BE2C (cell line): ENCODE measurements at regions not wholly inside any gene's neighbourhood (a gene's known extent, or its start where the extent isn't known, plus 50 kb on each side); places are given as distances from the start of the nearest gene placed in this dataset.

Source experiments
- DNase-seq: peaks from one replicate; pipeline ENCODE4 v3.0.0-alpha.2; 2020
- H3K27me3 ChIP-seq: fragments of 250-450 bp; sonication (Bioruptor Pico); 2 replicates; pipeline ENCODE4 v1.5.1; 2020; ENCODE audit warnings: mild to moderate bottlenecking
- H3K36me3 ChIP-seq: fragments of 250-450 bp; sonication (Bioruptor Pico); 2 replicates; pipeline ENCODE4 v1.5.1; 2020; ENCODE audit warnings: mild to moderate bottlenecking
- H3K4me1 ChIP-seq: fragments of 250-450 bp; sonication (Bioruptor Pico); 2 replicates; pipeline ENCODE4 v1.5.1; 2020
- H3K4me3 ChIP-seq: 2 replicates; pipeline ENCODE4 v1.5.1; 2011; ENCODE audit warnings: low read depth, low read length
- H3K9me3 ChIP-seq: fragments of 250-450 bp; sonication (Bioruptor Pico); 2 replicates; pipeline ENCODE4 v1.5.1; 2020
- CTCF ChIP-seq: IDR thresholded peaks from 2 replicates; pipeline ENCODE4 v1.5.1; 2012; ENCODE audit warnings: mild to moderate bottlenecking, low read depth, low read length

DNA sequence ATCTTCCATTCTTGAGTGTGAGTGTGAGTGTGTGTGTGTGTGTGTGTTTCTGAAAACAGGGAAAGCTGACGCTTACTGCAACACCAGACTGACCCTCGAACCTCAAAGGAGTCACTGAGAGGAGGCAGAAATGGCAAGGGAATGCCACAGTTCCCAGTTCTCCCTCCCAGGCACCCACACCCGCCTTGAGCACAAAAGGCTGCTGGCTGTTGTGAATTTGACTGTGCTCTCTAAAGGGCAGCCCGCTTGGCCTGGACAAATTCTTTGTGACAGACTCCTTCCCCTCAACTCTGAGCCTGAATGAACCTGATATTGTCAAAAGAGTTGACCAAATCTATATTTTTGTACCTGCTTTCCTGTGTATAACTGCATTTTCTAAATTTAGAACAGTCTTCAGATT lies 245.7 kb upstream of the IRX2 start:
- no peak for TF ChIP-seq CTCF
- no peak overlapping the region for H3K4me3 ChIP-seq
- H3K36me3 ChIP-seq, result no peaks in the 10 kb centered on the region
- DNase-seq, result no peak
- H3K4me1 ChIP-seq, result no peaks in the 10 kb centered on the region
- H3K27me3 ChIP-seq, result no peaks in the 10 kb centered on the region
- peaks cover 2% of the 10 kb centered on the region; the same call in 1 of the 2 replicates for H3K9me3 ChIP-seq

- no peak for TF ChIP-seq CTCF
- peaks cover 2% of the 10 kb centered on the region; the same call in 1 of the 2 replicates for H3K9me3 ChIP-seq
- no peaks in the 10 kb centered on the region for H3K4me1 ChIP-seq
- no peak for DNase-seq
- H3K27me3 ChIP-seq, result no peaks in the 10 kb centered on the region
- no peak overlapping the region for H3K4me3 ChIP-seq
- H3K36me3 ChIP-seq, result no peaks in the 10 kb centered on the region
Measured at GRCh38 chr5:2996687-2997086, 245.2 kb upstream of the IRX2 start.

DNA sequence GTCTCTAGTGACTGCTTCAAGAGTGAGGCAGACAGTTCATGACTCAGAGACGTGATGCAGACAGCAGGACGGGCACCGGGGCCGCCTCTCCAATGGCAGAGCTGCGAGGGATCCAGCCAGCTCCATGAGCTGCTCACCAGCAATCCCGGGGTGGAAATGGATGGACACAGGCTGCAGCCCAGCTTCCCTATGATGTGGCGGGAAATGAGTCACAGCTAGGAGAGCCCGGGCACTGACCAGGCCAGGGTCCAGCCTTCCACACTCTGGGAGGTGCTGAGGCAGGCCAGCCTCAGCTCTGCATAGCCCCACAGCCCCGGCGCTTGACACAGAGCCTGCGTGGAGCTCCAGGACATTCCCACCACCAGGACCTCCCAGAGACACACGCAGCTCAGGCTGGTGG lies 244.8 kb upstream of the IRX2 start:
- no peak for DNase-seq
- TF ChIP-seq CTCF, result no peak
- no peak overlapping the region for H3K4me3 ChIP-seq
- H3K9me3 ChIP-seq, result peaks cover 2% of the 10 kb centered on the region; the same call in 1 of the 2 replicates
- H3K27me3 ChIP-seq, result no peaks in the 10 kb centered on the region
- H3K4me1 ChIP-seq, result no peaks in the 10 kb centered on the region
- no peaks in the 10 kb centered on the region for H3K36me3 ChIP-seq

- TF ChIP-seq CTCF, result no peak
- Histone ChIP-seq H3K9me3 (peaks cover 2% of the 10 kb centered on the region; the same call in 1 of the 2 replicates), H3K4me1 (no peaks in the 10 kb centered on the region), H3K4me3 (no peak overlapping the region), H3K36me3 (no peaks in the 10 kb centered on the region), H3K27me3 (no peaks in the 10 kb centered on the region)
- DNase-seq, result no peak
Measured at GRCh38 chr5:2995667-2996066, 244.2 kb upstream of the IRX2 start.

- Histone ChIP-seq H3K4me1 (no peaks in the 10 kb centered on the region), H3K36me3 (no peaks in the 10 kb centered on the region), H3K9me3 (no peaks in the 10 kb centered on the region), H3K4me3 (no peak overlapping the region), H3K27me3 (no peaks in the 10 kb centered on the region)
- DNase-seq, result no peak
- TF ChIP-seq CTCF, result no peak
Measured at GRCh38 chr5:2995035-2995434, 243.6 kb upstream of the IRX2 start.

- Histone ChIP-seq H3K4me1 (no peaks in the 10 kb centered on the region), H3K36me3 (no peaks in the 10 kb centered on the region), H3K9me3 (no peaks in the 10 kb centered on the region), H3K27me3 (no peaks in the 10 kb centered on the region), H3K4me3 (no peak overlapping the region)
- no peak for TF ChIP-seq CTCF
- no peak for DNase-seq
Measured at GRCh38 chr5:2993771-2994170, 242.3 kb upstream of the IRX2 start.
